ENCODE measurements at regions not wholly inside any gene's neighbourhood (a gene's known extent, or its start where the extent isn't known, plus 50 kb on each side); places are given as distances from the start of the nearest gene placed in this dataset.
"Not testable (repeated sequence)": the region's sequence is repeated elsewhere in the genome, so short reads cannot be mapped to it uniquely, and the experiment has no call there.

GRCh38 chr21:43286196-43286595, 117.4 kb downstream of the CRYAA start:
- DNase-seq, result no peak

GRCh38 chr21:43284700-43285099, 115.9 kb downstream of the CRYAA start:
- no peak for DNase-seq

GRCh38 chr21:43284238-43284637, 115.4 kb downstream of the CRYAA start:
- DNase-seq, result no peak

- not testable (repeated sequence) for DNase-seq
Measured at GRCh38 chr21:43283925-43284221, 115.1 kb downstream of the CRYAA start.

- no peak for DNase-seq
Measured at GRCh38 chr21:43283136-43283924, 114.5 kb downstream of the CRYAA start.

- DNase-seq, result no peak
Measured at GRCh38 chr21:43282358-43283120, 113.7 kb downstream of the CRYAA start.

- no peak for DNase-seq
Measured at GRCh38 chr21:43281661-43282357, 113.0 kb downstream of the CRYAA start.

GRCh38 chr21:43280949-43281633, 112.3 kb downstream of the CRYAA start:
- DNase-seq, result no peak

- DNase-seq, result no peak
Measured at GRCh38 chr21:43279578-43279894, 110.7 kb downstream of the CRYAA start.

GRCh38 chr21:43278766-43279577, 110.2 kb downstream of the CRYAA start:
- DNase-seq, result no peak

GRCh38 chr21:43278359-43278758, 109.6 kb downstream of the CRYAA start:
- DNase-seq, result no peak

GRCh38 chr21:43277481-43278351, 108.9 kb downstream of the CRYAA start:
- DNase-seq, result no peak

GRCh38 chr21:43276811-43277210, 108.0 kb downstream of the CRYAA start:
- no peak for DNase-seq

- no peak for DNase-seq
Measured at GRCh38 chr21:43275421-43276211, 106.8 kb downstream of the CRYAA start.

- no peak for DNase-seq
Measured at GRCh38 chr21:43274946-43275310, 106.1 kb downstream of the CRYAA start.

GRCh38 chr21:43274022-43274945, 105.5 kb downstream of the CRYAA start:
- DNase-seq, result no peak

GRCh38 chr21:43273708-43274021, 104.9 kb downstream of the CRYAA start:
- no peak for DNase-seq

- DNase-seq, result no peak
Measured at GRCh38 chr21:43273016-43273707, 104.4 kb downstream of the CRYAA start.

GRCh38 chr21:43272591-43272990, 103.8 kb downstream of the CRYAA start:
- no peak for DNase-seq
